ENCODE measurements at regions not wholly inside any gene's neighbourhood (a gene's known extent, or its start where the extent isn't known, plus 50 kb on each side); places are given as distances from the start of the nearest gene placed in this dataset.

GRCh38 chr11:134512571-134513538 is 100.8 kb upstream of the B3GAT1 start:
- TF ChIP-seq CTCF (IDR thresholded peaks at IDR 0.05) = no peak
- no peak for TF ChIP-seq POLR2A (IDR thresholded peaks at IDR 0.05)

Measured in right lobe of liver (tissue), 4 donors.